NCI-H1417 (cell line): ENCODE measurements at regions not wholly inside any gene's neighbourhood (a gene's known extent, or its start where the extent isn't known, plus 50 kb on each side); places are given as distances from the start of the nearest gene placed in this dataset.

Experiments used
- DNase-seq, 3 experiments: peaks; one replicate each; lab custom pipeline; 2025; lab: John Stamatoyannopoulos, UW

DNA sequence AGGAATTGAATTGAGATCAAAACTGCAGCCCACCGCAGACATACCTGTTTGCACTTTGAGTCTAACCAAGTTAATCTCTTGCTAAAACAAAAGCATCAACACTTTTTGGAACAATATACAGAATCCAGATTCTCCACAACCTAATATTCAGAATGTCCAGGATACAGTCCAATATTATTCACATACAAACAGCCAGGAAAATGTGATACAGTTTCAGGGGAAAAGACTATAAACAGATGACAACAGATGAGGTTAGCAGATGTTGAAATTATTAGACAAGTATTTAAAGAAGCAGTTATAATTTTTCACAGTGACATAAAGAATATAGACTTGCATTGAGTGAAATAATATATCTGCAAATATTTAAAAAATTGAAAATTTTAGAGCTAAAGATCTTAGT is 678.1 kb upstream of the CXADR start:
- no peak for DNase-seq

DNA sequence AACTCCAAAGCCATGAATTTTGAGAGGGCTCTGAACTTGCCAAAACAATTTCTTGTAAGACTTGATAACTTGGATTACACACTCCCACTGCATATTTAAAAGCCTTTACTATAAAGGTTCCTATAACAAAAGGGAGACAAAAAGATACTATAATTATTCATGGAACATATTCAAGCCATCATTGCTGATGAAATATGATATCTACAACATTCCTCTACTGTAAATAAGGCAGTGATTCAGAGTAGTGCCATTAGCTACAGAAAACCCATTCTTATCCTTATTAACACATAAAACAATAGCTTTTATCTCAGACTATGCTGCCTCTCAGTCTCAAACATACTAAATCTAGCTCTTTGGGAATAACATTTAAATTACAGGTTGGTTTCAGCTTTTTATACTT is 675.5 kb upstream of the CXADR start:
- no peak for DNase-seq

DNA sequence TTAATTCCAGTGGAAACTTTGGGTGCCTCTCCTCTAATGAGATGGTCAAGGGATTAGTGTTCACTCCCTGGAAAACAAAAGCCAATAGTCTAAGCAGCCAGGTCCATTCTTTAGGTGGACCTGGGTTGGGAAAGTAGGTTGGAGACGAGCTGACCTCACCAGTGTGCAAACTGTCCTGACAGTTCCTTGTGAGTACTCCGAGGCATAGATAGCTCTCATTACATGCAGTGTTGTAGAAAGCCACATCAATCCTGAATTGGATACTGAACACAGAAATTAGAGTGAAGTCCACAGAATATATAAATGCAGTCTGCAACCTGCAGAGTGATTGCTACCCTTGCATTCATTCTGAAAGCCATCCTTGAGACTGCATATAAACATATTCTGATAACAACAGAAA is 675.1 kb upstream of the CXADR start:
- no peak for DNase-seq

DNA sequence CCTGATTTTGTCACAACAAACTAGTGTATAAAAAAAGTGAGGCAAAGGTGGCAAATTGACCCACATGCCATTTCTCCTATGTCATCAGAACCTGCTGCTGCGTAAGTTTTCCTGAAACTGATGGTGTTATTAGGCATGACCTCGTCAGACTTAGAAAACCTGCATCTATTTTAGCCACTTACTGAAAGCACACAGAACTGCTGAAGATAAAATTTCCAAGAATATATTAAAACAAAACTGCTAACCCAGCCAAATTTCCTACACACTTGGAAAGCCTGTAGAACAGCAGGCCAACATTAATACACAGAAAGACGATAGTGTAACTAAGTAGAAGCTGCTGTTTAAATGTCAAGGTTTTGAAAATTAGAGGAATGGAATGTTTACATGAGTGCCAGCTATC is 674.5 kb upstream of the CXADR start:
- no peak for DNase-seq

DNA sequence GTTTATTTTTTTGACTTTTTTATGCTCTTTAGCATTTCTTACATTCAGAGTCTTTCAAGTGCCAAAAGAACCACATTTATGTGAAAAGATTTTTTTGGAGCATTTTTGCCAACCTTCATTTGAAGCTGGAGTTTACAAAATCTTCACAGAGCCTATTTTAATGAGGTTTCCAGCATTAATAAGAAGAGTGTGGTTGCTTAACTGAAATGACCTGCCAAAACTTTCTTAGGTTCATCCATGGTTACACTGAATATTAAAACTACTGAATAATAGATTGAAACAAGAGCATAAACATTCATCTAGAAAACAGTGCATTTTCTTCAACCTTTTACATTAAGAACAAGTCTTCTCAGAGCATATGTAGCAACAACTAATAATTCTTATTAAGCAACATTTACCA is 672.3 kb upstream of the CXADR start:
- no peak for DNase-seq

DNA sequence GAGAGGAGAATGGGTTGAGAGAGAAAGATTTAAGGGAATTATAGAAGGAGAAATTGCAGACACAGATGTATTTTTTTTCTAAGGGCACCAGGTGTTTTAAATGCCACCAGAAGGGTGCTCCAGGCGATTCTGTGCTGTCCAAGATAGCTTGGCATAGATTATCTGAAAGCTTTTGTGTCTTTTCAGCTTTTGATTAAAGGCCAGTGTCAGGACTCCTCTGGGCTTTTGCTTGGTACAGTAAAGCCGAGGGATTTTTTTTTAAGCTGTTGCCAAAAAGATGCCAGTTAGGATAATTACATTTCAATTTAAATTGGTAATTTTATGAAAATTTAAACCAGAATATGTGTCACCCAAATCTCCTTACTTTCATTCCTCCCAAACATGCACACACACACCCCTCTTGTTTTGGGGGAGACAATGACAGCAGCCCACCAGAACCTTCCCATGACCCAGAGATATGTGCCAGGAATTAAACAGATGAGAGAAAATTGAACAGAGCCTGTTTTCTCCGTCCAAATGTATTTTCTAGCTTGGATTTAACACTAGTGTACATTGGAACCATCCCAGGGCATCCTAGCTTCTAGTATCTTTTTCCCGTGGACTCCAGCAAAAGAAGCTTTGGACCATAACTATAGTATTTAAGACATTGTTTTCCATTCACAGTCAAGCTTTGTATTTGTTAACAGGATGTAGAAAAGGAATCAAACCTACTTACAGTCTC is 670.7 kb upstream of the CXADR start:
- DNase-seq: peak in 2 of 3 experiments; percentile 30 to 84

DNA sequence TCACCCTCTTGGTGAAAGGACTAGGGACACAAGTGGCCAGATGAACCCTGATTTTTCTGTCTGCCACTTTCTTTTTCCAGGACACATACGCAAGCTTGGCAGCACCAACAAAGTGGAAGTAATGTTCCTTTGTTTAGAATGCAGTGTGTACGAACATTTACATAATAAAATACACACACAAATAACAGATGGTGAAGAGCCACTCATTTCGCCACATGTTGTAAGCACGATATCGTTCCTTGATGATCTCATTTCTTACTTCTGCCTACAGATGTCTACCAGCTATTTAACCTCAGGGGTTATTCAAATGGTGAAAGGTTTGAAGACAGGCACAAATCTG is 670.2 kb upstream of the CXADR start:
- peak in 1 of 3 experiments; percentile 69 for DNase-seq

DNA sequence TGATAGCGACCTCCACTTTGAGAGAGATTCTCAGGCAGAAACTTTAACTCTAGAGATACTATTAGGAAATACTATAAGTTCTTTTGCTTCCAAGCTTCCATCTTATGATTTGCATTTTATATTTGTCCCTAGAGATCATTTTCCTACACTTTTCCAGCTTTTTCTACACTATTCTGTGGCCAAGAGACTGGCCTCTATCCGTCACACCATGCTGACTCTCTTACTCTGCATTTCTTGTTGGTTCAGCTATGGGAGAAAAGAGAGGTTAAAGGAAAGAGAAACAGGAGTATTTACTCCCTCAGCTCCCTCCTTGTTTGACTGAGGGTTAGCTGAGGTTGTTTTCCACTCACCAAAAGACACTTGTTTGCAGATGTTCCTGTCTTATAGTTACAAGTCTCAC is 665.6 kb upstream of the CXADR start:
- DNase-seq: no peak

DNA sequence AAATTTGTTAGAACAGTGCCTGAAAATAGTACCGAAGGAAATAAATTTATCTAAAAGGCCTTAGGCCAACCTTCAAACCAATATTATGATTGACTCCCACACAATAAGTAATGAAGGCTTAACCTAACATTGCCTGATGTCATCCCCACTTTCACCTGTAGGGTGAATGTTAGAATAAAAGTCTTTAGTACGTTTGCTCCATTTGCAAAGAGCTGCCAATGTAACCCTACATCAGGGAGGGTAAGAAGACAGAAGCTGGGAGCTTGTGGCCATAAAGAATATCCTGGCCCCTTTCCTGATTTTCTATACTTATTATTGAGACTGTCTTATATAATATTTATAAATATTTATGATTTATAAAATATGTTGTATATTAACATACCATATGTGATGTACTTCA is 661.8 kb upstream of the CXADR start:
- DNase-seq: no peak

DNA sequence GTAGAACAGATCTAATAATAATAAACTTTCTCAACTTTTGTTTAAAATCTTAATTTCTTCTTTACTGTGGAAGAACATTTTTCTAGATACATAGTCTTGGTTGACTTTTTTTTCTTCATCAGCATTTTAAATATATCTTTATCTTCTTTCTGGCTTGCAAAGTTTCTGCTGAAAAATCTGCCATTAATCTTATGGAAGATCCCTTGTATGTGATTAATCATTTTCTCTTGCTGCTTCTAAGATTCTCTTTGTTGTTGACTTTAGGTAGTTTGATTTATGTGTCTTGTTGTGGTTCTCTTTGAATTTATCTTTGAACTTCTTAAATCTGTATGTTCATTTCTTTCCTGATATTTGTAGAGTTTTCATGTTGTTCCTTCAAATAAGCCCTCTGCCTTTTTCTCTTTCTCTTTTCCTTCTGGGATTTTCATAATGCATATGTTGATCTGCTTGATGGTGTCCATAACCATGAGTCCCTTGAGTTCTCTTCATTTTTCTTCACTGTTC is 657.6 kb upstream of the CXADR start:
- no peak for DNase-seq

DNA sequence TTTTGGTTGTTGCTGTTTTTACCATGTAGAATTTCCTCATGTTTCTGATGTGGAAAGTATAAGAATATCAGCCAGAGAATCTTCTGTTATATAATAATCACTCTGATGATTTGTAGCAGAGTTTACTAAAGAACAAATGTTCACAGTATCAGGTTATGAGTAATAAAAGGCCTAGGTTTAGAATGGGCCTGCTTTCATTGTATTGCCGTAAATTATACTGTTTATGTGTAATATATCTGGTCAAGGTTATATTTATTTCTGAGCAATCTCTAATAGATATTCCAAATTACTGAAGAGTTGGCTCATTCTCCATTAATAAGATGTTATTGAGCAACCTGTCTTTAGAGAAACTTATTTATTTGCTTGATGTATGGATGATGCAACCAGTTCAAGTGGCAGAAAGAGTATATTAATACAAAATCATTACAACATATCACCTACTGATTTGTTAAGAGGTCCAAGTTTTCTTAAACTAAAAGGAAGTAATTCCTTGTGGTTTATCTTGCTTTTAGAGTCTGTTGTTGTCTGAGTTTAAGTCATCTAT is 649.4 kb upstream of the CXADR start:
- peak in 2 of 3 experiments; percentile 62 to 93 for DNase-seq

DNA sequence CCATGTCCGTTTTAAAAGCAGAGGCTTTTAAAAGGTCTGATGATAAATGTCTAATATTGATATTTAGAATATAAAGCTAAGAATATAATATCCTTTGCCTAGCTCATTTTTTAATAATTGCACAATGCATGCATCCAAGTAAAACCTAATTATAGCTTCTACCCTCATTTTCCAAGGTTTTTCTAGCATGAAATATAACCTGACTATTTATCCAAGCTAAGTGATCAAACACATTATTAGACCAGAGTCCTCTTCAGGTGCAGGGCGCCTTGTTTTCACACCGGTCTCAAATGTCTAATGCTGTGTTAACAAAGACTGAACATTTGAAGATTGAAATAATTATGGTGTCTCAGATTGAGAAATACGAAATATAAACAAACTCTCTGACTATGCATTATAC is 648.9 kb upstream of the CXADR start:
- peak in 2 of 3 experiments; percentile 80 to 98 for DNase-seq

DNA sequence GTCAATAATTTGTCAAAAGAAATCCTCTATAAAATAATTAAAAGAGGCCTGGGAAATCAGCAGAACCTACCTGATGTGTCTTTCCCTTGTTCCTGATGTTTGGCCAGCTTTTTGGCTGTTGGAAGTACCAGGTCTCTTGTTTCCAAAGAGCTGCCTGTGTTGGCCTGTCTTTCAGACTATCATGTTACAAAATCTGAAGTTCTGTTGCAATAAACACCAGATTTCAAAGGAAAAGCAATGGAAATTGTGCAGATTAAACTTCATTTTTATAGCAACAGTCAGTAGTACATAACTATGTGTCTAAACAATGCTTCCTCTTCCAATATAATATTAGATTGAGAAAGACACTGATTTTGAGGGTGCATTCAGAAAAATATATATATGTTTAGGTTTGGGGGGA is 647.2 kb upstream of the CXADR start:
- DNase-seq: no peak

DNA sequence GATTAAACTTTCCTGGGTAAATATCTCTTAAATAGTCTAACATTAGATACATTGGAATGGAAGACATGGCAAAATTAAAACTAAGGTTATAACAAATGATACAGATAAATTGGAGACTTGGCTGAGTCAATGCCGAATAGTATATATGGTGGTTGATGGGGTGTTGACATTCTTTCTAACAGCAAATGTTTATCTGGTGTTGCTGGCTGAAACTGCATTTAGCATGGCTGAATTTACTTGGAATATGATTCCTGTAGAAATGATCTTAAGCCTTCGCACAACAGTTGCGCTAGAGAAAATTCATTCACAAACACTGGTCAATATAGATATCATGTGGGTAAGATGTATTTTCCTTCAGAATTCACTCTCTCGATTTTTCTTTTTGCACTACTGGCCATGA is 646.0 kb upstream of the CXADR start:
- no peak for DNase-seq

DNA sequence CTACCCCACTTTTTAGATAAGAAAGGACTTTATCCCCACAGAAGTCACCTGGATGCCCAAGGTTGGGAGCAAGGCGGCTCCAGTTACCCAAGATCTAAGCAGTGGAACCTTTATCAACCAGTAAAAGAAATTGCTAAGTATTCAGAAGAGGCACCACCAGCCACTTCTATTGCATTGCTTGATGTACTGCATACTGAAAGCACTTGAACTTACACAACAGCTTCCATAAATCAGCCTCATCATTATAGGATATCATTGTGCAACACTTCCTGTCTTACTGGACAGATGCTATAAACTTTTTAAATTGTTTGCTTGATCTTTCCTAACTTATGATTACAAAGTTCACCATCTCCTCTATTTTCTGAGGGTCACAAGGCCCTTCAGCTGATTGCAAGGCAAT is 642.7 kb upstream of the CXADR start:
- DNase-seq: peak in 1 of 3 experiments; percentile 18

DNA sequence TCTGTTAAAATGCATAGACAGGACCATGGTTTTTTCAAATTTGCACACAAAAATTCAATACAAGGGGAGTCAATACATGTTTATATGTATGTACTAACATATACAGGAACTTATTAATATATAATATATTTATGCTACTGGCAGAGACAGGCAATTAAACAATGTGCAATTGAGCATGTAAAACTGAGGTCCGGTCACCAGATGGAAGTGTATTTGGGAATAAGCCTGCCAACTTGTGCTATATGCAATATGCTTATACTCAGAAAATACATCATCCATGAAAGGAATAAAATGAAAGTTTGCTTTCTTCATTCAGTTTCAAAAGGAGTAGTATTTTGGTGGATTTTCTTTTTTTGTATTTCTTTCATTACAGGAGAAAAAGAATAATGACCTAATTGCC is 640.2 kb upstream of the CXADR start:
- DNase-seq: no peak

DNA sequence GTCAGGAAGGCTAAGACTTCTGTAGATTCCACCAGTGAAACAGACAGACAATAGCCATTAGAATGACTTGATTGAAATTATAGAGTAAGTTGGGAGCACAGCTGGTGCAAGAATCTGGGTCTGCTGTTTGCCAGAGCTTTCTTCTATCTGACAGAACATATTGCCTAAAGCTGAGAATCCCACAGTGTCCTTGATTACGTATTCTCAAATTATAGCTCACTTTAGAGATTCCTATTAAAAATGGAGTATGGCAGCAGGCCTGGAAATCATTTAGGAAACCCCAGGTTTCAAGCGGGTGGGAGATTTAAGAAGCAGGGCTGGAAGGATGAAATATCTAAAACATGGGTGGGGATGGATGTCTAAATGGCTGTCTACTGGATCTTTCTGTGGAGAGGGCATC is 639.7 kb upstream of the CXADR start:
- DNase-seq: no peak

DNA sequence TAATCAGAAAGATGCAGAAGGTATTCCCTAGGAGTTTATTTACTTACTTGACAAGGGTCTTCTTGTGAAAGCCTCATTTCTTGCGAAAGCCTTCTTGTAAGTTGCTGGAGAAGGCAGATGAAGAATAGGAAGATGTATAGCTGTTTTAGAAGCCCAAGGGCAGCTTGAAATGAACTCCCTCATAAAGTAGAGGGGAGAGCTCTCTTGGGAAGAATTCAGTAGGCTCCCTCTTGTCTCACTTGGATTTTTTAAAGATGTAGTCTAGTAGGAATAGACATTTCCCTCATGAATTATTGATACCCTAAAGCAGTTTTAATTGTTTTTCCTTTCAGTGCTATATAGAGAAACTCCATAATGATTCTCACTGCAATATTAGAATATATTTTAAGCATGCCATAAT is 639.2 kb upstream of the CXADR start:
- no peak for DNase-seq

DNA sequence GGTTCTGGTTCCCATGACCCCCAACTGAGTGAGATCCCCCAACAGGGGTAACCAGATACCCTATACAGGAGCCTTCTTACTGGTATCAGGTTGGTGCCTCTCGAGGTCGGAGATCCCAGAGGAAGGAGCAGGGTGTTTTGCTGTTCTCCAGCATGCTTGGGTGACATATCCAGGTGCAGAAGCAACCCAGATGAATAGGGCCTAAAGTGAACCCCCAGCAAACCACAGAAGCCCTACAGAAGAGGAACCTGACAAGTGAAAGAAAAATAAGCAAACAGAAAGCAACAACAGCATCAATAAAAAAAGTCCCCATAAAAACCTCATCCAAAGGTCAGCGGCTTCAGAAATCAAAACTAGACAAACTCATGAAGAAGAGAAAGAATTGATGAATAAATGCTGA is 633.4 kb upstream of the CXADR start:
- no peak for DNase-seq

DNA sequence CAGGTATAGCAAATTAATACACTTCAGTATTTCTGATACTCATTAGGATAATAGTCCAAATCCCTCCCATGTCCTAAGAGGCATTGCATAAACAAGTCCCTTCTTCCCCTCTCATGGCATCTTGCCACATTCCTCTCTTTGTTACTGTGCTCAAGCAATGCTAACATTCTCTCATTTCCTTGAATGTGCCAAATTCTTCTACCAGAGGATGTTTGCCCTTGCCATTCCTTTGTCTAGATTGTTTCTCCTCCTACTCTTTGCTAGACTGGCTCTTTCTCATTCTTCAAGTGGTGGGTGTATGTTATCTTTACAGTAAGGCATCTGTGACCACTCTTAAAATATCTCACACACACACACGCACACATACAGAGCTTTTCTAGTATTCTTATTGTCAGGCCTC is 621.0 kb upstream of the CXADR start:
- DNase-seq: no peak

DNA sequence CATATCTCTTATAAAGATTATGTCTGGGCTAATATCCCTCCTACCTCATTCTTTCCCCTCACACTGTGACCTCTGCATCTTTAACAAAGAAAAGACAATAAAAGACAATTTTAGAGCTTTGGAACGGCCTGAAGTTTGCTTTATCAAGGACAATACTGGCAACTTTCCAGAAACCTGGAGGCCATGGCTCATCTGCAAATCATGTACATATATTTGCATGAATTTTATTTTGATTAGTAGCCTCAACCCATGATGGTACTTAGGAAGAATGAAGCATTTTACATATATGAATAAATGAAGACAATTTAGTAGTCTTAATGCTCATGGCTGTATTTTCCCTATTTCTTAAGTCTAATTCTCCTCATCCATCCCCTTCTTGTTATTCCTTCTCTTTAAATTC is 612.2 kb upstream of the CXADR start:
- DNase-seq: no peak

DNA sequence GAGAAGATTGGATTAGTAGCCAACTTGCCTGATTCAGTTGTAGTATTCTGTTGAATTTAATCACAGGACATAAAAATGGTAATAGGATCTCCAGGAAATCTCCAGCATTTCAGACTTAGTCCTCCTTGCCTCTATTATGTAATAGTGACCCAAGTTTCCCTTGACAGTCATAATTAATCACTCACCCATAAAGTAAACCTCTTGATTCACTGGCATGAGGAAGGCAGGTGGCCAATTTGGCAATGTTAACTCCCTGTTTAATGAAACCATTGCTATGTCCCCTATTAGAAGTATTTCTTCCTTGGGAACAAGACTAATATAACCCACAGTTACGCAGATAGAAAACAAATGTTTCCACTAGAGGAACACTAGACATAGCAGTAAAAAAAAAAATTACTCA is 604.8 kb upstream of the CXADR start:
- peak in 2 of 3 experiments; percentile 11 to 73 for DNase-seq

DNA sequence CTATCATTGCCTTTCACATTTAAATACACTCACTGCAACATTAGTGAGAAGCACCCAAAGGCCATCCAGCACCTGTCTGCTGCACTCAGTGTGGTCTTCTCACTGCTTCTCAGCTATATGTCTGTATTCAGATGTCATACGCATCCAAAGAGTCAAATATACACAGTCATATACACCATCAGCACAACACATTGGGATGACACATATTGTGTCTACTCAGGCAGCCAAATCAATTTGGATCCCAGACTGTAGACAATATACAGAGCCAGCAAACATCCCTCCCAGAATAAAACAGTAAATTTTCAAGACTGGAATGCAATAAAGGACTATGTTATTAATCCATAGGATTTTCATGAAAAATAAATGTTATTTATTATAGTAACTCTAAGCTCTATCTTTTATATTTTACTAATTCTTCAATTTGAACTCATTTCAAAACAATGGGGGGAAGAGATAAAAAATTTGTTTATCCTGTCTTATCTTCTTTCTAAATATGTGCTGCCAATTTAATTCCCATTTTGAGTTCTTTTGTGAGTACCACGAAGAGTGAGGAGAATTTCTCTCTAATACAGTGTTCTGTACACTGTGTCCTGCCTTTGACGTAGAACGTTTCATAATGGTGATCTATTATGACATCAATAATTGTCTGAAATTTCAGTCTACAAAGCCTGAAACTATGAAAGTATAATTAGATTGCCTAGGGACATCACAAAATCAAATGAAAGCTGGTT is 602.2 kb upstream of the CXADR start:
- DNase-seq: no peak
